ENCODE measurements at regions not wholly inside any gene's neighbourhood (a gene's known extent, or its start where the extent isn't known, plus 50 kb on each side); places are given as distances from the start of the nearest gene placed in this dataset.
A peak's percentile ranks its signal among the peaks of the same experiment; 100 is the strongest.

DNA sequence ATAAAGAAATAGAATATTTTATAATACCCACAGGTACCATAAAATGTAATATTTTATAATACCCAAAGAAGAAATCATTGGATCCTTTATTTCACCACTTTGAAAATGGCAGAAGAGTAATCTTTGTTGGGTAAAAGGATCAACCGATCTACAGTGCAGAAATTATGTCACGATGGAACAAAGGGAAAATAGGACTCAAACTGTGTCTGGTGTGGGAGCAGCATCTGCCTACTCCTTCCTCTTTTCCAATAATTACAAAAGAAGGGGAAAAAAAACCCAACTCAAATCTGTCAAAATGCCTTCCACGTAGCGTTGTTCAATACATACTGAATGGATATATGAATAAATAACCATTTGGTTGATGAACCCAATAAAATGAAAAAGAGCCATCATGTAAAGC, 492.6 kb upstream of the TBL1XR1 start:
- no peak for TF ChIP-seq CTCF (conservative IDR thresholded peaks at IDR 0.05; ENCODE audit: low read depth, low read length)
- no peak overlapping the region for H3K4me3 ChIP-seq (ENCODE audit: low read depth, low read length)
- no peak for DNase-seq (ENCODE audit: low read depth)

DNA sequence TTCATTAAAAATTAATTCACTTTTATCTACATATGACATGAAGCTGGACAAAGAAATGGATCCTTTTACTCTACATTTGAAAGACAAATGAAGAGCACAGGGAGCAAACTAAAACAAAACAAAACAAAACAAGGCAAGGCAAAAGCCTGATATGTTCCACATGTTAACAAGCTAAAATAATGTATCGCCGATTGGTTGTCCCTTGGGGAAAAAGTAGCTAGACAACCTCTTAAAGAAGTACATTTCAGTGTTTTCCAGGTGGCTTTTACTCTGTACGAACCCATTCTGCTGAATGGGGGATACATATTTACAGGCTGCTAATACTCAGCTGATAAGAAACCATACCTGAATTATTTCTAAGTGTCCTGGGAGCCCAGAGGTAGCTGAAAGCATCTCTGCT, 493.0 kb upstream of the TBL1XR1 start:
- DNase-seq (ENCODE audit: low read depth): no peak
- TF ChIP-seq CTCF (conservative IDR thresholded peaks at IDR 0.05; ENCODE audit: low read depth, low read length): no peak
- no peak overlapping the region for H3K4me3 ChIP-seq (ENCODE audit: low read depth, low read length)

GRCh38 chr3:177692304-177692975, 495.2 kb upstream of the TBL1XR1 start:
- no peak for TF ChIP-seq CTCF (conservative IDR thresholded peaks at IDR 0.05; ENCODE audit: low read depth, low read length)
- no peak overlapping the region for H3K4me3 ChIP-seq (ENCODE audit: low read depth, low read length)
- DNase-seq (ENCODE audit: low read depth): no peak

DNA sequence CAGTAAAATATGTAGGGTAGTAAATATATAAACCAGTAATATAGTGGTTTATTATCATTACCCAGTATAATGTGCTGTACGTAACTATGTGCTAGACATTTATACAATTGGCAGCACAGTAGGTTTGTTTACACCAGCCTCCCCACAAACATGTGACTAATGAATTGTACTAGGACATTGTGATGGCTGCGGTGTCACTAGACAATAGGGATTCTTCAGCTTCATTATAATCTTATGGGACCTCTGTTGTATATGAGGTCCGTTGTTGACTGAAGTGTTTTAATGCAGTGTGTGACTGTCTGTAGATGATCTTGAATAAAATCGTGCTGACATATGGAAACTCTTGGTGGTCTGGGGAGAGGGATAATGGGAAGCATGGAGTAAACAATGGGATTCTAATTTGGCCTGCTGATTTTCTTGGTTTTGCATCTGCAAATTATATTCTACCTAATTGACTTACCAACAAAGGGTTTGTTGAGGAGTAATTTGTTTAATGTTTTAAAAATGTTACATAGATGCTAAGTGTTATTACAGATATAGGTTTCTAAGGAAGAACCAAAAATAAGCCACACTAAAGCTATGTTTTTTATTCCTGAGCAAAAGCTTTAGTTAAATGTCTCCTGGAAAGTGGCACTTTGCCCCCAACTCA, 496.5 kb upstream of the TBL1XR1 start:
- no peak overlapping the region for H3K4me3 ChIP-seq (ENCODE audit: low read depth, low read length)
- no peak for DNase-seq (ENCODE audit: low read depth)
- TF ChIP-seq CTCF (conservative IDR thresholded peaks at IDR 0.05; ENCODE audit: low read depth, low read length): no peak

- no peak for TF ChIP-seq CTCF (conservative IDR thresholded peaks at IDR 0.05; ENCODE audit: low read depth, low read length)
- peak; percentile 91 for DNase-seq (ENCODE audit: low read depth)
- H3K4me3 ChIP-seq (ENCODE audit: low read depth, low read length): no peak overlapping the region
Measured at GRCh38 chr3:177694316-177694715, 497.0 kb upstream of the TBL1XR1 start.

GRCh38 chr3:177694951-177695350, 497.7 kb upstream of the TBL1XR1 start:
- peak; percentile 66 for DNase-seq (ENCODE audit: low read depth)
- no peak overlapping the region for H3K4me3 ChIP-seq (ENCODE audit: low read depth, low read length)
- TF ChIP-seq CTCF (conservative IDR thresholded peaks at IDR 0.05; ENCODE audit: low read depth, low read length): no peak

DNA sequence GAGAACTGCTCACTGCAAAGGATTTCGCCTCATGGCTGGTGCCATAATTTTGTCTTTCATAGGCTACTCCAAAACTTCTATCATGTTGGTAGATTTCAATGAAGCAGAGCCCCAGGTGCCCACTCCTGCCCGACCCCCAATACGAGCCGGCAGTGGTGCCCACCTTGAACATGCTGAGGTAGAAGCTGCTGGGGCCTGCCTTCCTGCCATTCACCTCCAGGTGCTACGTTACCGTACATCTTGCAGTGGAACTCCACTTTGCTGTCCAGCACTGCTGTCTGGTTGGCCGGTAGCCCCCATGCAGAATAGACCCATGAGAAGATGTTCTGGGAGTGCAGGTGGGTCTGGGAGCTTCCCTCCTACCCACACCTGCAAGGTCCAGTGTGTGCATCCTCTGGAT, 502.8 kb upstream of the TBL1XR1 start:
- no peak for DNase-seq (ENCODE audit: low read depth)
- no peak overlapping the region for H3K4me3 ChIP-seq (ENCODE audit: low read depth, low read length)
- TF ChIP-seq CTCF (conservative IDR thresholded peaks at IDR 0.05; ENCODE audit: low read depth, low read length): no peak

Measured in choroid plexus epithelial cell (primary cell).